ENCODE measurements at regions not wholly inside any gene's neighbourhood (a gene's known extent, or its start where the extent isn't known, plus 50 kb on each side); places are given as distances from the start of the nearest gene placed in this dataset.

DNA sequence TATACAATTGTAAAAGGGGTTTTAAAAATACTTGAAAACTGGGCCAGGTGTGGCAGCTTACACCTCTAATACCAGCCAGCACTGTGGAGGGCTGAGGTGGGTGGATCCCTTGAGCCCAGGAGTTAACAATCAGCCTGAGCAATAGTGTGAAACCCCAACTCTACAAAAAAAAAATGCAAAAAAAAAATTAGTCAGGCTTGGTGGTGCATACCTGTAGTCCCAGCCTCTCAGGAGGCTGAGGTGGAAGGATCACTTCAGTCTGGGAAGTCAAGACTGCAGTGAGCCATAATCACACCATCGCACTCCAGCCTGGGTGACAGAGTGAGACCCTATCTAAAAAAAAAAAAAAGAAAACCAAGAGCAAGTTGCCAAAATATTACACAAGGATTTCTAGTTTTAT is 182.7 kb downstream of the UBE2E3 start:
- TF ChIP-seq, protein P1, sequence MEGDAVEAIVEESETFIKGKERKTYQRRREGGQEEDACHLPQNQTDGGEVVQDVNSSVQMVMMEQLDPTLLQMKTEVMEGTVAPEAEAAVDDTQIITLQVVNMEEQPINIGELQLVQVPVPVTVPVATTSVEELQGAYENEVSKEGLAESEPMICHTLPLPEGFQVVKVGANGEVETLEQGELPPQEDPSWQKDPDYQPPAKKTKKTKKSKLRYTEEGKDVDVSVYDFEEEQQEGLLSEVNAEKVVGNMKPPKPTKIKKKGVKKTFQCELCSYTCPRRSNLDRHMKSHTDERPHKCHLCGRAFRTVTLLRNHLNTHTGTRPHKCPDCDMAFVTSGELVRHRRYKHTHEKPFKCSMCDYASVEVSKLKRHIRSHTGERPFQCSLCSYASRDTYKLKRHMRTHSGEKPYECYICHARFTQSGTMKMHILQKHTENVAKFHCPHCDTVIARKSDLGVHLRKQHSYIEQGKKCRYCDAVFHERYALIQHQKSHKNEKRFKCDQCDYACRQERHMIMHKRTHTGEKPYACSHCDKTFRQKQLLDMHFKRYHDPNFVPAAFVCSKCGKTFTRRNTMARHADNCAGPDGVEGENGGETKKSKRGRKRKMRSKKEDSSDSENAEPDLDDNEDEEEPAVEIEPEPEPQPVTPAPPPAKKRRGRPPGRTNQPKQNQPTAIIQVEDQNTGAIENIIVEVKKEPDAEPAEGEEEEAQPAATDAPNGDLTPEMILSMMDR (IDR thresholded peaks at IDR 0.05; ENCODE audit: insufficient read depth, low read depth, low read length) = no peak
- TF ChIP-seq EZH2 (IDR thresholded peaks at IDR 0.05; ENCODE audit: insufficient read depth, low read length) = no peak

All from astrocyte (in vitro differentiated cells and primary cell).